GM12878 (cell line): ENCODE measurements at regions not wholly inside any gene's neighbourhood (a gene's known extent, or its start where the extent isn't known, plus 50 kb on each side); places are given as distances from the start of the nearest gene placed in this dataset.

Source experiments
- BMI1 ChIP-seq: fragments of 450-650 bp; IDR thresholded peaks from 2 replicates; pipeline ENCODE4 v1.6.1; 2016; ENCODE audit warnings: mild to moderate bottlenecking, moderate library complexity, borderline replicate concordance
- POLR2AphosphoS2 ChIP-seq: IDR thresholded peaks from 2 replicates; pipeline ENCODE4 v1.6.1; 2011; ENCODE audit warnings: low read depth, mild to moderate bottlenecking, low read length, improper control_type of control experiment, moderate library complexity
- ZZZ3 ChIP-seq: IDR thresholded peaks from 2 replicates; pipeline ENCODE4 v1.6.1; 2011; ENCODE audit warnings: low read depth; ENCODE audit not compliant: control insufficient read depth, insufficient read length
- TF ChIP-seq, protein P1 (sequence below): IDR thresholded peaks from 2 replicates; pipeline ENCODE4 v1.6.1; 2012; ENCODE audit warnings: low read length, inconsistent platforms
- TF ChIP-seq, protein P2 (sequence below): IDR thresholded peaks from 2 replicates; pipeline ENCODE4 v1.6.1; 2011; ENCODE audit warnings: borderline replicate concordance, low read depth, mild to moderate bottlenecking, moderate library complexity, mixed read lengths, low read length; ENCODE audit not compliant: insufficient read depth; ENCODE audit errors: extremely low read length
- TF ChIP-seq, protein P3 (sequence below): IDR thresholded peaks from 2 replicates; pipeline ENCODE4 v1.6.1; 2012; ENCODE audit warnings: improper control_type of control experiment, low read depth, low read length; ENCODE audit not compliant: insufficient replicate concordance

DNA sequence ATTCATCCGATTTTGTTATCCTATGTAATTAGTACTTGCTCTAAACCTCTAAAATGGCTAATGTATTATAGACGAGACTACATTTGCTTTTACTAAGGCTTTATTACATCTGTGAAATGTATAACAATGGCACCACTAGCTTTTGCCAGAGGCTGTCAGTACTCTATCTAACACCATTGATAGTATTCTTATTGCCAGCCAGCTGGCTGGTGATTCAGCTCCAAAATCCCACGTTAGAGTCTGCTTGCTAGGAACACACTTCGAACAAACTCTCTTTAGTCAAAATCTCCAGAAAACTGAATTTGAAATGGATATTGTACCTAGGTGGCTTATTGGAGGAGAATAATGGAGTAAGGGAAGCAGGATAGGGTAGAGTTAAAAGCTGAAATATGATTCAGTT is 839.2 kb downstream of the SLC6A15 start:
- TF ChIP-seq, protein P1, sequence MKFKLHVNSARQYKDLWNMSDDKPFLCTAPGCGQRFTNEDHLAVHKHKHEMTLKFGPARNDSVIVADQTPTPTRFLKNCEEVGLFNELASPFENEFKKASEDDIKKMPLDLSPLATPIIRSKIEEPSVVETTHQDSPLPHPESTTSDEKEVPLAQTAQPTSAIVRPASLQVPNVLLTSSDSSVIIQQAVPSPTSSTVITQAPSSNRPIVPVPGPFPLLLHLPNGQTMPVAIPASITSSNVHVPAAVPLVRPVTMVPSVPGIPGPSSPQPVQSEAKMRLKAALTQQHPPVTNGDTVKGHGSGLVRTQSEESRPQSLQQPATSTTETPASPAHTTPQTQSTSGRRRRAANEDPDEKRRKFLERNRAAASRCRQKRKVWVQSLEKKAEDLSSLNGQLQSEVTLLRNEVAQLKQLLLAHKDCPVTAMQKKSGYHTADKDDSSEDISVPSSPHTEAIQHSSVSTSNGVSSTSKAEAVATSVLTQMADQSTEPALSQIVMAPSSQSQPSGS = no peak
- TF ChIP-seq, protein P2, sequence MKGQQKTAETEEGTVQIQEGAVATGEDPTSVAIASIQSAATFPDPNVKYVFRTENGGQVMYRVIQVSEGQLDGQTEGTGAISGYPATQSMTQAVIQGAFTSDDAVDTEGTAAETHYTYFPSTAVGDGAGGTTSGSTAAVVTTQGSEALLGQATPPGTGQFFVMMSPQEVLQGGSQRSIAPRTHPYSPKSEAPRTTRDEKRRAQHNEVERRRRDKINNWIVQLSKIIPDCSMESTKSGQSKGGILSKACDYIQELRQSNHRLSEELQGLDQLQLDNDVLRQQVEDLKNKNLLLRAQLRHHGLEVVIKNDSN = no peak
- TF ChIP-seq, protein P3, sequence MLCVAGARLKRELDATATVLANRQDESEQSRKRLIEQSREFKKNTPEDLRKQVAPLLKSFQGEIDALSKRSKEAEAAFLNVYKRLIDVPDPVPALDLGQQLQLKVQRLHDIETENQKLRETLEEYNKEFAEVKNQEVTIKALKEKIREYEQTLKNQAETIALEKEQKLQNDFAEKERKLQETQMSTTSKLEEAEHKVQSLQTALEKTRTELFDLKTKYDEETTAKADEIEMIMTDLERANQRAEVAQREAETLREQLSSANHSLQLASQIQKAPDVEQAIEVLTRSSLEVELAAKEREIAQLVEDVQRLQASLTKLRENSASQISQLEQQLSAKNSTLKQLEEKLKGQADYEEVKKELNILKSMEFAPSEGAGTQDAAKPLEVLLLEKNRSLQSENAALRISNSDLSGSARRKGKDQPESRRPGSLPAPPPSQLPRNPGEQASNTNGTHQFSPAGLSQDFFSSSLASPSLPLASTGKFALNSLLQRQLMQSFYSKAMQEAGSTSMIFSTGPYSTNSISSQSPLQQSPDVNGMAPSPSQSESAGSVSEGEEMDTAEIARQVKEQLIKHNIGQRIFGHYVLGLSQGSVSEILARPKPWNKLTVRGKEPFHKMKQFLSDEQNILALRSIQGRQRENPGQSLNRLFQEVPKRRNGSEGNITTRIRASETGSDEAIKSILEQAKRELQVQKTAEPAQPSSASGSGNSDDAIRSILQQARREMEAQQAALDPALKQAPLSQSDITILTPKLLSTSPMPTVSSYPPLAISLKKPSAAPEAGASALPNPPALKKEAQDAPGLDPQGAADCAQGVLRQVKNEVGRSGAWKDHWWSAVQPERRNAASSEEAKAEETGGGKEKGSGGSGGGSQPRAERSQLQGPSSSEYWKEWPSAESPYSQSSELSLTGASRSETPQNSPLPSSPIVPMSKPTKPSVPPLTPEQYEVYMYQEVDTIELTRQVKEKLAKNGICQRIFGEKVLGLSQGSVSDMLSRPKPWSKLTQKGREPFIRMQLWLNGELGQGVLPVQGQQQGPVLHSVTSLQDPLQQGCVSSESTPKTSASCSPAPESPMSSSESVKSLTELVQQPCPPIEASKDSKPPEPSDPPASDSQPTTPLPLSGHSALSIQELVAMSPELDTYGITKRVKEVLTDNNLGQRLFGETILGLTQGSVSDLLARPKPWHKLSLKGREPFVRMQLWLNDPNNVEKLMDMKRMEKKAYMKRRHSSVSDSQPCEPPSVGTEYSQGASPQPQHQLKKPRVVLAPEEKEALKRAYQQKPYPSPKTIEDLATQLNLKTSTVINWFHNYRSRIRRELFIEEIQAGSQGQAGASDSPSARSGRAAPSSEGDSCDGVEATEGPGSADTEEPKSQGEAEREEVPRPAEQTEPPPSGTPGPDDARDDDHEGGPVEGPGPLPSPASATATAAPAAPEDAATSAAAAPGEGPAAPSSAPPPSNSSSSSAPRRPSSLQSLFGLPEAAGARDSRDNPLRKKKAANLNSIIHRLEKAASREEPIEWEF = no peak
- TF ChIP-seq POLR2AphosphoS2 (no peak), ZZZ3 (no peak), BMI1 (no peak)
